ENCODE measurements at regions not wholly inside any gene's neighbourhood (a gene's known extent, or its start where the extent isn't known, plus 50 kb on each side); places are given as distances from the start of the nearest gene placed in this dataset.

- Mint-ChIP-seq H3K36me3 (no peaks in the 10 kb centered on the region), H3K4me1 (peaks cover 10% of the 10 kb centered on the region), H3K27me3 (no peaks in the 10 kb centered on the region), H3K27ac (no peak overlapping the region), H3K9me3 (no peaks in the 10 kb centered on the region), H3K4me3 (no peak overlapping the region)
Measured at GRCh38 chr4:26029568-26030131, 115.6 kb downstream of the SMIM20 start.

DNA sequence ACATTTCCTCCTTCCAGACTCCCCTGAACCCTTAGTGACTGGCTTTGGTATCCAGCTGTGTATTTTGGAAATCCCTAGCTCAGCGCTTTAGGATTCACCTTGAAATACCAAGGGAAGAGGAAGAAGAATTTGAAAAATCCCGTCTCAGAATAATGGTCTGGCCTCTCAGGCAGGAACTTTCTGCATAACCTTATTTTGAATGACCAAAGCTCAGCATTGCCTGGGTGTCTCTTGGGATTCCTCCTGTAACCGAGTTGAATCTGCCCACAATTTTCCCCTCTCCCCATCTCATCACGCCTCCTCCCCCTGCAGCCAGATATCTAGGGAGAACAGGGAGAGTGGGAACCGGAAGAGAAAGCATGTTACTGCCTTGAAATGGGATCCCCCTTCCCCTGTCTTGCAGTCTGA, 116.2 kb downstream of the SMIM20 start:
- Mint-ChIP-seq H3K27me3 (no peaks in the 10 kb centered on the region), H3K36me3 (no peaks in the 10 kb centered on the region), H3K27ac (no peak overlapping the region), H3K4me1 (peaks cover 10% of the 10 kb centered on the region), H3K4me3 (no peak overlapping the region), H3K9me3 (no peaks in the 10 kb centered on the region)

GRCh38 chr4:26030780-26031179, 116.8 kb downstream of the SMIM20 start:
- H3K4me3 Mint-ChIP-seq: no peak overlapping the region
- H3K9me3 Mint-ChIP-seq: no peaks in the 10 kb centered on the region

GRCh38 chr4:26031704-26032103, 117.7 kb downstream of the SMIM20 start:
- no peak overlapping the region for H3K27ac Mint-ChIP-seq
- peaks cover 10% of the 10 kb centered on the region for H3K4me1 Mint-ChIP-seq
- H3K36me3 Mint-ChIP-seq: no peaks in the 10 kb centered on the region
- H3K4me3 Mint-ChIP-seq: no peak overlapping the region
- H3K9me3 Mint-ChIP-seq: no peaks in the 10 kb centered on the region
- no peaks in the 10 kb centered on the region for H3K27me3 Mint-ChIP-seq

More at GRCh38 chr4:26030780-26031179, 116.8 kb downstream of the SMIM20 start:
- H3K27ac Mint-ChIP-seq: no peak overlapping the region
- H3K36me3 Mint-ChIP-seq: no peaks in the 10 kb centered on the region
- no peaks in the 10 kb centered on the region for H3K27me3 Mint-ChIP-seq
- H3K4me1 Mint-ChIP-seq: peaks cover 10% of the 10 kb centered on the region

GRCh38 chr4:26032142-26032541, 118.1 kb downstream of the SMIM20 start:
- peaks cover 10% of the 10 kb centered on the region for H3K4me1 Mint-ChIP-seq
- H3K4me3 Mint-ChIP-seq: no peak overlapping the region
- no peaks in the 10 kb centered on the region for H3K36me3 Mint-ChIP-seq
- no peaks in the 10 kb centered on the region for H3K27me3 Mint-ChIP-seq
- no peaks in the 10 kb centered on the region for H3K9me3 Mint-ChIP-seq
- no peak overlapping the region for H3K27ac Mint-ChIP-seq

- Mint-ChIP-seq H3K4me1 (peaks cover 10% of the 10 kb centered on the region), H3K4me3 (no peak overlapping the region), H3K9me3 (no peaks in the 10 kb centered on the region), H3K27ac (no peak overlapping the region), H3K36me3 (no peaks in the 10 kb centered on the region), H3K27me3 (peaks cover 1% of the 10 kb centered on the region)
Measured at GRCh38 chr4:26032630-26033317, 118.8 kb downstream of the SMIM20 start.

GRCh38 chr4:26033389-26033788, 119.4 kb downstream of the SMIM20 start:
- no peaks in the 10 kb centered on the region for H3K36me3 Mint-ChIP-seq
- no peak overlapping the region for H3K4me3 Mint-ChIP-seq
- H3K4me1 Mint-ChIP-seq: peaks cover 10% of the 10 kb centered on the region
- peaks cover 1% of the 10 kb centered on the region for H3K27me3 Mint-ChIP-seq
- H3K9me3 Mint-ChIP-seq: no peaks in the 10 kb centered on the region
- no peak overlapping the region for H3K27ac Mint-ChIP-seq

DNA sequence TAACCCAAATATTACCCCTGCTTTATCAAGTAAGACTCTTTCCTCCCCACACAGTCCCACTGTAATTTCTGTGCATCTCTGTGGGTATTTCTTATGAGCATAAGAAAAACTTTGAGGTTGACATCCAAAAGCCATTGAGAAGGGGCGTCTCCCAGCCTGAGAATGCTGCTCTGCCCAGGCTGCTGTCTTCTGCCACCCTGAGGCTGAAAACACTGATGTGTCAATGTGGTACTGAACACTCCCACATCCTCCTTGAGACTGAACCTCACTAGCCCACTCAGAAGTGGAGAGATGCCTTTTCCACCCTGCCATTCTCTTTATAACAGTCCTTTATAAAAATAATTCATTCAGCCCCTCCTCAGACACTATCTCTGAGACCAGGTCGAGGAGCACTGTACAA, 120.8 kb downstream of the SMIM20 start:
- Mint-ChIP-seq H3K9me3 (no peaks in the 10 kb centered on the region), H3K4me3 (no peak overlapping the region), H3K27ac (no peak overlapping the region), H3K27me3 (peaks cover 1% of the 10 kb centered on the region), H3K4me1 (peaks cover 7% of the 10 kb centered on the region), H3K36me3 (no peaks in the 10 kb centered on the region)

GRCh38 chr4:26035921-26036320, 121.9 kb downstream of the SMIM20 start:
- peaks cover 1% of the 10 kb centered on the region for H3K27me3 Mint-ChIP-seq
- no peak overlapping the region for H3K4me3 Mint-ChIP-seq
- no peaks in the 10 kb centered on the region for H3K9me3 Mint-ChIP-seq
- no peaks in the 10 kb centered on the region for H3K4me1 Mint-ChIP-seq
- H3K36me3 Mint-ChIP-seq: no peaks in the 10 kb centered on the region
- H3K27ac Mint-ChIP-seq: no peak overlapping the region

DNA sequence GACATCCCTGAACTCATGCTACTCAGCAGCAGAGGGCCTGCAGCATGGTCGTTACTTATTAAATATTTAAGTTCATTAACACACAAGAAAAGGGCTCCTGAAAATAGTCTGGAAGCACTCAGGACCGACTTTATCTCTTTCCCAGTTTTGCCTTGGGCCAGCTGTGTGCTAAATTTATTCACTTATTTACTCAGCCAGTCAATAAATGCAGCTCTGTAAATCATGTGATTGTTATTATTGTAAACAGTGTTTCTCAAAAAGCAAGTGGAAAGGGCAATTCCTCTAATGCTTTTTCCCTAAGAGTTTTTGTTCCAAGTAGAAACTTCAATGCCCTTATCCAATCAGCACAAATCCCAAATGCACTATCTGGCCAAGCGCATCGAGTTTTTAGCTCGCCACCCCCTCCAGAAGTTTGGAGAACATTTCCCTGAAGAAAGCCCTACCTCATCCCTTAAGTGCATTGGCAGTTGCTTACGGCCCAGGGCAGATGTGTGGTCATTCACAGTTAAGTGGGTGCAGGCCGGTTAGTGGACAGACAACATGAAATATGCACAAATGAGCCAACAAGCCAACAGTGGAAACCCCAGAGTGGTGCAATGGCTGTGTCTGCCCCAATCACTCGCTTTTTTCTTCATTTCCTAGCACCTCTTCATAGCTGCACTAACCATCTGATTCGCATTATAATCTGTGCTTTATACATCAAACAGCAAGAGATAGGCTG, 125.8 kb downstream of the SMIM20 start:
- Mint-ChIP-seq H3K4me1 (no peaks in the 10 kb centered on the region), H3K4me3 (no peak overlapping the region), H3K36me3 (no peaks in the 10 kb centered on the region), H3K27ac (no peak overlapping the region), H3K9me3 (no peaks in the 10 kb centered on the region), H3K27me3 (peaks cover 3% of the 10 kb centered on the region)

GRCh38 chr4:26044524-26044923, 130.5 kb downstream of the SMIM20 start:
- no peaks in the 10 kb centered on the region for H3K9me3 Mint-ChIP-seq
- no peaks in the 10 kb centered on the region for H3K4me1 Mint-ChIP-seq
- no peak overlapping the region for H3K27ac Mint-ChIP-seq
- no peak overlapping the region for H3K4me3 Mint-ChIP-seq
- H3K27me3 Mint-ChIP-seq: peaks cover 2% of the 10 kb centered on the region
- no peaks in the 10 kb centered on the region for H3K36me3 Mint-ChIP-seq

DNA sequence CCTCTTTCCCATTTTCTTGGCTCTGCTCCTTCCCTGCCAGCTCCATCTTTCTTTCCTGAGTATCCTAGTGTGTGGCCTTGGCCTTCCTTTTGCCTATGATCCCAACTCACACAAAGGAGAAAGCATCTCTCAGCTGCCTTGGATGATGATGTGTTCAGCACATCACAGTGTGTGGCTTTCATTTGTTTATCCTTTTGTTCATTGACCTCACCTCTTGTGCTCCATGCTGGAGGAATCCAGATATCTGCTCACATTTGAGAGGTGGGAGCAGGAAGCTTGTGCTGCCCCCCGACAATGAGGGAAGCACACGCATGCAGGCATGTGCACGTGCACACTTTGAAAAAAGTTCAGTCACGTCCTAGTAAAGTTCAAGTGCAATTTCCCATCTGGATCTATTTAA, 131.0 kb downstream of the SMIM20 start:
- Mint-ChIP-seq H3K4me3 (no peak overlapping the region), H3K4me1 (no peaks in the 10 kb centered on the region)

DNA sequence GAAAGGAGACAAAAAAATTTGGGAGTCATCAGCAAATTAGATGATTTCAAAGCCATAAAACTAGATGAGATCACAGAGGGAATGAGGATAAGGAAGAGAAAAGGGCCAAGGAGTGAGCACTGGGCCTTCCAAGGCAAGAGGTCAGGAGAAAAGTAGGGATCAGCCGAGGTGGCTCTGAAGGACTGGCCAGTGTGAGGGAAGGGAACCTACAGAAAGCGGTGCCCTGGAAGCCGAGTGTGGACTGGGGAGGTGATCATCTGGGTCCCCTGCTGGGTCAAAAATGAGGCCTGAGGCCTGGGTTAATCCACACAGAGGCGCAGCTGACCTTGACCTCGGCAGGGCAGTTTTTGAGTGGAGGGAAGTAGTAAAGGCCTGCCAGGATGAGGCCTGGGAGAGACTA, 133.8 kb downstream of the SMIM20 start:
- H3K36me3 Mint-ChIP-seq: no peaks in the 10 kb centered on the region
- no peaks in the 10 kb centered on the region for H3K4me1 Mint-ChIP-seq
- H3K4me3 Mint-ChIP-seq: no peak overlapping the region
- H3K27me3 Mint-ChIP-seq: peaks cover 2% of the 10 kb centered on the region
- no peak overlapping the region for H3K27ac Mint-ChIP-seq
- no peaks in the 10 kb centered on the region for H3K9me3 Mint-ChIP-seq

More for the DNA sequence above, 131.0 kb downstream of the SMIM20 start:
- Mint-ChIP-seq H3K27ac (no peak overlapping the region), H3K27me3 (peaks cover 2% of the 10 kb centered on the region), H3K36me3 (no peaks in the 10 kb centered on the region), H3K9me3 (no peaks in the 10 kb centered on the region)

GRCh38 chr4:26048378-26048882, 134.4 kb downstream of the SMIM20 start:
- H3K27me3 Mint-ChIP-seq: no peaks in the 10 kb centered on the region
- H3K9me3 Mint-ChIP-seq: no peaks in the 10 kb centered on the region
- no peaks in the 10 kb centered on the region for H3K36me3 Mint-ChIP-seq
- H3K4me1 Mint-ChIP-seq: no peaks in the 10 kb centered on the region
- H3K4me3 Mint-ChIP-seq: no peak overlapping the region
- no peak overlapping the region for H3K27ac Mint-ChIP-seq

GRCh38 chr4:26048950-26049349, 134.9 kb downstream of the SMIM20 start:
- no peaks in the 10 kb centered on the region for H3K4me1 Mint-ChIP-seq
- no peaks in the 10 kb centered on the region for H3K36me3 Mint-ChIP-seq
- no peaks in the 10 kb centered on the region for H3K27me3 Mint-ChIP-seq
- H3K27ac Mint-ChIP-seq: no peak overlapping the region
- H3K4me3 Mint-ChIP-seq: no peak overlapping the region
- H3K9me3 Mint-ChIP-seq: no peaks in the 10 kb centered on the region

DNA sequence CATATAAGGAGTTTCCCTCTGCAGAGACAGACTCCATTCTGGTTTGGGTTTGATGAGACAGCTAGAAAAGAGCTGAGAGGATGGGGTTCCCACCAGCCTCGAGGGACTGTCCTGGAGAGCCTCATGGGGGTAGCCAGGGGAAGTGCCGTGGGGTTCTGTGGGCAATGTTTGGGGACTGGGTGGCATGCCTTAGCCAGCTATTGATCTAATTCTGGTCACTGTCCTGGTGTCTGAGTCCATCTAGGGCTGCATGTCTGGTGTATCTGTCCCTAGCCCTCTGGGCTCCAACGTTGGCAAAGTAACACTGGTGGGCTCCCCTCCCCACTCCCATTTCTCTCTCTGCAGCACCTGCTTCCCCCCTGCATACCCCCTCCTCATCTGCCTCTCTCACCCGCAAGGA, 135.4 kb downstream of the SMIM20 start:
- Mint-ChIP-seq H3K27me3 (no peaks in the 10 kb centered on the region), H3K27ac (no peak overlapping the region), H3K9me3 (no peaks in the 10 kb centered on the region), H3K36me3 (no peaks in the 10 kb centered on the region), H3K4me3 (no peak overlapping the region), H3K4me1 (no peaks in the 10 kb centered on the region)

Measured in activated naive CD4-positive, alpha-beta T cell treated with anti-CD3 and anti-CD28 coated beads, Interleukin-2, amount 50 U/mL, for 24 hours (primary cell).